ENCODE measurements at regions not wholly inside any gene's neighbourhood (a gene's known extent, or its start where the extent isn't known, plus 50 kb on each side); places are given as distances from the start of the nearest gene placed in this dataset.
"Not testable (repeated sequence)": the region's sequence is repeated elsewhere in the genome, so short reads cannot be mapped to it uniquely, and the experiment has no call there.

DNA sequence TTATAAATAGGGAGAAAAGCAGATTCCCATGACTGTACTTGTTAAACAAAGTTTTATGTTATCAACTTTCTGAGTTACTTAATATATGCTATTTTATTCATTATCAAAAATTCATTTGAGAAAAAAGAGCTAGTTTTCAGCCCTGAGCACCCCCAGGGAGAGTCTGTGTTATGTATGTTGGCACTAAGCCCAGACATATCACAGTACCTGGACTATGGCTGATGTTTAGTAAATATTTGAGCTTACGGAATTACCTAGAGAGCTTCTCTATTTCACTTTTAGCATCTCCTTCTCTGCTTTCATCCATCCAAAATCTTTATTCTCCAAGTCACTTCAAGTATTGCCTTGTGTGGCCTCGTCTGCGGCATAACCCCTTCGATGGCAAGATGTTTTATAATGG is 225.9 kb upstream of the PCSK5 start:
- FAIRE-seq (no peak), DNase-seq (ENCODE audit: low spot score) (no peak)

DNA sequence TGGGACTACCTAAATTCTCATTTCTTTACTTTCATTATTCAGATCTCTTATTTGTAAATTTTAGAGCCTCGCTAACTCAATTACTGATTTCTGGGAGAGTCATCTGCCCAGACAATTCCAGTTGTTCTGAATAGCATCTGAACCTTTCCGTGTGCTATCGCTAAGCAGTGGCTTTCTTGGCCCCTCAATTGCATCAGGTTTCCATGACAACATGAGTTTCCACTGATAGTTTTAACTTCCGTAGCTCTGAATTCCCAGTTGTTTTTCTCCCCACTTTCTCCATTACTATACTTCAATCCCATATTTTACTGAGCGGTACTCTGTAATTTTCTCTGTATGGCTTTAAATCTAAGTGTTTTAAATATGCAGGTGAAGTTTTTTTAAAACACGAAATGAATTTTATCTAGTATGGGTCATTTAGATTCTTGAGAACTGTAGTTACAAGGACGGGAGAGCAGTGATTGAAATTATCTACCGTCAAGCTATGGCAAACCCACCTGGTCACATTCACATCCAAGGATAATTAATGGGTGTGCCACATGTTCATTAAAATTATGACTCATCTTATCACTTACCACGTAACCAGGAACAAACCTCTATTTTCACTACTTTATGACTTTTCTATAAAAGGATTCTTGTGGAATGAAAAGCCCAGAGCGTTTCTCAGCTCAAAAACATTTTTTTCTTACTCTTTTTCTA is 223.5 kb upstream of the PCSK5 start:
- no peak for DNase-seq (ENCODE audit: low spot score)
- no peak for FAIRE-seq

DNA sequence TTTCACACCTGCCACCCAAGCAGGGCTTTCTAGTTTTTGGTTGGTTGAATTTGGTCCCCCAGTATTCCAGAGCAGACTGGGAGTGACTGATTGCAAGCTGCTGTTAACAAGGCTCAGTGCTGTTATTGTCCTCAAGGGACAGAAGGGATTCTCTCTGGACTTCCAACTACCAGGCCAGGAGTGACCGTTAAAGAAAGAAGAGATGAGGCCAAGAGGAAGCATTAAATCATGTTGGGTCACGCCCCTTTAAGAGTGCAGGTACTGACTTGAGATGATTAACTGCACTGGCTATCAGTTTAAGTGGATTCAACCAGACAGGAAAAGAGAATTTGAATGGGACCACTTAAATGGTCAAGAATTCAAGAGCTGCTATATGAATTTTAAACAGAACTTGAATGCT is 220.8 kb upstream of the PCSK5 start:
- FAIRE-seq = no peak

DNA sequence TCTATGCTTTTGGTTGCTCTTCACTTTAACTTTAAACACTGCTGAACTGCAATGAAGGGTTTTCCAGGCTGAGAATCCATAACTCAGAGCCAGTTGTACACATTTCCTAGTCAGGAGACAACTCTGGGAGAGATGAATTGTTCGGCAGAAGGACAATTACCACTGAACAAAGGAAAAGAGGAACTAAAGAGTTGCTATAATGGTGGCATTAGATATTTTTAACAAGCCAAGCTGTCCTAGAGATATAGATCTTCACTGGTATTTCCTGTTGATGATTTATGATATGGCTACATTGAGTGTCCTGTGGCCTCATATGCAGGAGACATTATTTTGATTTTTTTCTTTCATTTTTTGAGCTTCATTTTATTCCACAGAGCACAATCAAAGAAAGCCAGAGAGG is 219.1 kb upstream of the PCSK5 start:
- FAIRE-seq (no peak), DNase-seq (ENCODE audit: low spot score) (no peak)

More for the DNA sequence above, 220.8 kb upstream of the PCSK5 start:
- DNase-seq (ENCODE audit: low spot score) = no peak

DNA sequence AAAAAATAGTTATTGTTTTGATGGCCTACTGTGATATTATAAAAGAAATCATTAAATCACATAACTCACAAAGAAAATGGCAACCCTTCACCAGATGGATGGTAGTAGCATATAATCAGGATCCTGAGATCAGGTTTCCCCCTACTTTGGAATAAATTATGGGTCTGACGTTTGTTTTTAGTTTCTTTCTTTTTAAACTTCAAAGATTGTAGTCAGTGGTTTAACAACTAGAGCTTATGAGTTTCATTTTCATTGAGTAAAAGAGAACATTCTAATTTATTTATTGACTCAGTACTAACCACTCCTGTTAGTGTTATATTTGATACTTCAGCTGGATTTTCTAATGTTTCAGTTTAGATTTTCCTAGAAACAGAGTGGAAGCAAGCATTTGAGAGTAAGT is 218.0 kb upstream of the PCSK5 start:
- no peak for FAIRE-seq
- DNase-seq (ENCODE audit: low spot score) = no peak

DNA sequence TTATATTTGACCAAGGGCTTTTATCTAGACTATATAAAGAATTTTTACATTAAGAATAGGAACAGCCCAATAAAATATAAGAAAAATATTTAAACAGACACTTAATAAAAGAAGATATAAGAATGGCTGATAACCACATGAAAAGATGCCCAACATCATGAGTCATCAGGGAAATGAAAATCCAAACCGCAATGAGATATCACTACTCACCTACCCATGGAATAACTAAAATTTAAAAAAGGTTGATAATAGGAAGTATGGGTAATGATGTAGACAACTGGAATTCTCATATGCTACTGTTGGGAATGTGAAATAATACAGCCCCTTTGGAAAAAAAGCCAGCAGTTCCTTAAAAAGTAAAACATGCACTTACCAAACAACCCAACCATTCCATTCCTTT is 206.9 kb upstream of the PCSK5 start:
- FAIRE-seq (no peak), DNase-seq (ENCODE audit: low spot score) (peak; percentile 9)

DNA sequence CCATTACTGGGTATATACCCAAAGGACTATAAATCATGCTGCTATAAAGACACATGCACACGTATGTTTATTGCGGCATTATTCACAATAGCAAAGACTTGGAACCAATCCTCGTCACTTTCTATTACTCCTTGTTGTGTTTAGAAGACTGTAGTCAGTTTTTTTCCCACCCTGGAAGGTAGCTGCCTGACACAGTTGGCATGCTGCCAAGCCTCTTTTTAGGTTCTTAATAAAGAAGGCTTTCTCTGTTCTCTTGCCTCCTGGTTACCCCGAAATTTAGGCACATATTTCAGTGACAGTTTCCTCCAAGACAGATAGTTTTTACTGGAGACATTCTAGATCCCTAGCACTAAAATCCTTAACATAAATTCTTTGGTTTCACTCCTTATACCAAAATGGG is 205.4 kb upstream of the PCSK5 start:
- no peak for FAIRE-seq
- no peak for DNase-seq (ENCODE audit: low spot score)

DNA sequence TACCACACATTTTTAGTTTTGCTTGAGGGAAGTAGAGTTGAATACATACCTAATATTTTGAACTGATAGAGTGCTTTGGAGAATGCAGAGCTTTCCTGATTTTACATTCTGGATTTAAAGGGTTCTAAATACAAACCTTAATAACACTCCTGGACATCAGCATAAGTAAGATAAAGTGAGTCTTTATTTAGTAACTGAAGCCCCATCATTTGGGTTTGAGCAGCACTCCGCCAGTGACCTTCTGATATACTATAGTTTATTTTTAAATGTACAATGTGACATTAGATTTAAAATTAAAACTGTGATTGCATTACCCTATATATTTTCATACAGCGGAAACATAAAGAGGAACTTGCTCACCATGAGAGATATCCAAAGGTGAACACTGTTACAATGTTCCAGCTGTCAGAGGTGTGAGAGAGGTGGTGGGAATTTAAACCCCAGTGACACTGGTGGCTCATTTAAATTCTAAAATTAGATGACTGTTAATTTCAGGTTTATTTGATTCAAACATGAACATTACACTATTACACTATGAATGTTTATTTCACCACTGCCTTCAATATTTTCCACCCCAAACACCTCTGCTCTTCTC is 203.0 kb upstream of the PCSK5 start:
- FAIRE-seq (no peak), DNase-seq (ENCODE audit: low spot score) (no peak)

DNA sequence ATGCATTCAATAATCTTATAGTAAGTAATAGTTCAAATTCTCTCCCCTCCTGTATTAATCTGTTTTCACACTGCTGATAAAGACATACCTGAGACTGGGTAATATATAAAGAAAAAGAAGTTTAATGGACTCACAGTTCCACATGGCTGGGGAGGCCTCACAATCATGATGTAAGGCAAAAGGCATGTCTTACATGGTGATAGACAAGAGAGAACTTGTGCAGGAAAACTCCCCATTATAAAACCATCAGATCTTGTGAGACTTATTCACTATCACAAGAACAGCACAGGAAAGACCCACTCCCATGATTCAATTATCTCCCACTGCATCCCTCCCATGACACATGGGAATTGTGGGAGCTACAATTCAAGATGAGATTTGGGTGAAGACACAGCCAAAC is 199.9 kb upstream of the PCSK5 start:
- DNase-seq (ENCODE audit: low spot score); FAIRE-seq: not testable (repeated sequence)

DNA sequence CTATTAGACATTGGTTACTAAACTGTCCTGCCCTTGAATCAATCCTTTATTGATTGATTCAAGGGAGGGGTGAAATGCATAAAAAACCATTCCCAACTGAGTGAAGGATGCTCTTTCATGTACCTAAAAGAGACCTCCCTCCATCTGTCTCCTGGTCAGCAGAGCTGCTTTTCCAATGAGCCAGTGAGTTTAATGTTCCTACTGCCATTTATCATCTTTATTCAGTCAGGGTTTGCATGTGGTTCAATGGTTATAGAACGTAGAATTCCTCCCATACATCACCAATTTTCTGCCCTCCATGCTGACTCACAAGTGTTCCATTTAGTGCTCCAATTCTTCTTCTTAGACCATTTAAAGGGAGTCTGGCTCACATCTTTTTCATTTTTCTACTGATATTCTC is 199.1 kb upstream of the PCSK5 start:
- FAIRE-seq (no peak), DNase-seq (ENCODE audit: low spot score) (no peak)

DNA sequence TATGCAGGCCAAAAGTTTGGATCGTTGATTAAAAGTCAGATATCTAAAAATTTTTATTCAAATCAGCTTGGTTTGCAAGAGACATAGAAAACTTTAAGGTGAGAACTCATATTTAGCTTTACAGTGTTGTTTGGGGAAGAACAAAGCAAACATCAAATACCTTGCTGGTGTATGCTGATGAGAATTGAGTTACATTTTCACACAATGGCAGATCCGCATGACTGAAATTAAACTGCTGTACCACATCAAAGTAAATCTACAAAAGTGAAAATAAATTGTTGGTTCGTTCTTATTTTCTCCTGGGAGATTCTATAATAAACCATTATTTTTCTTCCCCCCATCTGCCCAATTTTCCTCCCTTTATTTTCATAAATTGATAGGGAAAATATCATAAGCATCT is 198.2 kb upstream of the PCSK5 start:
- FAIRE-seq (no peak), DNase-seq (ENCODE audit: low spot score) (no peak)

DNA sequence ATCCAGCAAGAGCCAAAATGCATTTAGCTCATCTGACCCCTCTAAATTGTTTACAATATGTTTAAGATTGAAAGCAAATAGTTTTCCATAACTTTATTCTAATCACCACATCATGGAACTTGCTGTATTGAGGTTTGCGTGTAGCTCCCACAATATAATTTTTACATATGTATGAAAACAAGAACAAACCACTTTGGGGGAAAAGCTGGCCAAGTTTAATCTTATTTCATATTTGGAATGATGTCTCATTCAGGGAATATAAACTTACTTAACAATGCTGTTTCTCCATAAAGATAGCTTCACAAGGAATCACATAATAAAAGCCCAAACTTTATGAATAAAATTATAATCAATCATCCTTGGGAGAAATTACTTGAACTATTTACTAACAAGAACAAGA is 194.6 kb upstream of the PCSK5 start:
- FAIRE-seq (no peak), DNase-seq (ENCODE audit: low spot score) (no peak)

DNA sequence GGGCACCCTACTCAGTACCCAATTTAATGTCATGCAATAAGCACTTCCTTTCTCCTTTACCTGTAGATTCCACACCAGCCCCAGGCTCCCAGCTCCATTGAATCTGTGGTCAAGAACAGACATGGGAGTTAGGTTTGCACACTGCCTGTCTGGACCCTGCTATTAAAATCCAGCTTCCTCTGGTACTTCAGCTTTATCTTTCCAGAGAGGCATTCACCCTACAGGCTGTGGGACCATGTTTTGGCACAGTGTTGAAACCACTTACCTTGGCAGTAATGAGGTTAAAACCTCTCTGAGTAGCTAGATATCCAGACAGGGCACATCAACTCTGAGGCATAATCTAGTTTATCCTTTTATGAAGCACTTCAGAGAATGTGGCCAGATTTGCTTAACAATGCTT is 191.5 kb upstream of the PCSK5 start:
- no peak for FAIRE-seq
- DNase-seq (ENCODE audit: low spot score) = no peak

DNA sequence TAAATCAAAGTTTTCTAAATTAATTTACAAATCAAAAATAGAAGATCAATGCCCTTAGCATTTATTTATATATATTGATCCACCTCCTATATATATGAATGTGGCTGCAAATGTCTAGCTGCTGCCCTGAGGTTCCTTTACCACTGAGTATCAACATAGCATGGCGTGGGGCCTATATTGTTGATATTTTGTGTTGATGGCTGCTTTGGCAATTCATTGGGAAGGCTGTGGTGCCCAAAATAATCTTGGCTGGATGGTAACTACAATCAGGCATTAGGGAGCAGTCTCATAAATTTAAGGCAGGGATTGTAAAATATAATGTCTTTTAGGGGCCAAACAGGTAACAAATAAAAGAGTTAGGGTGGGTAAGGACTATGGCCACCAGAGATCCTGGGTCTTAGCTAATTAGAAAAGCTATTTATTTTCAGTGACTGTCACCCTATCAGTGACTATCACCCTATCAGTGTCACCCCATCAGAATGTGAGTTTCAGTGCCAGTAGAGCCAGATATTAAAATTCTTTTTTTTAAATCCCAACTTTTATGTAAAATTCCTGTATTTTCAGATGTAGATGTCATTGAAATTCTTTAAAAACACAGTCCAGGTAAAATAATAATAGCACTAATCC is 190.7 kb upstream of the PCSK5 start:
- FAIRE-seq = no peak

DNA sequence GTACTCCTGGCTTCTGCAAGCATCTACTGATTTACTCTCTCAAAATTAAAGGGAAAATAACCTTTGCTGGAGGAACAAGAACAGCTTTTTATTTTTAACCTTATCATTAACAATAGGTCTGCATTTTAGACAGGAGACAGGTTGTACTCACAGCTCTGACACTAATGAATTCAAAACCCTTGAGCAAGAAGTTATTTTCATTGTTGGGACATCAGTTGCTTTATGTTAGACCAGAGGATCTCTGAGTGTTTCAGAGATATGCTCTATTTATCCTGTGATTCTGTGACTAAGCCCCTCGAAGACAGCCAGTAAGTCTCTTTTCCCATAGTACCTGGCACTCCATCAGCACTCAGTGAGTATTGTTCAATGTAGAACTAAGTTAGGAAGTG is 190.2 kb upstream of the PCSK5 start:
- no peak for DNase-seq (ENCODE audit: low spot score)
- FAIRE-seq = no peak

More for the DNA sequence above, 190.7 kb upstream of the PCSK5 start:
- DNase-seq (ENCODE audit: low spot score) = no peak

DNA sequence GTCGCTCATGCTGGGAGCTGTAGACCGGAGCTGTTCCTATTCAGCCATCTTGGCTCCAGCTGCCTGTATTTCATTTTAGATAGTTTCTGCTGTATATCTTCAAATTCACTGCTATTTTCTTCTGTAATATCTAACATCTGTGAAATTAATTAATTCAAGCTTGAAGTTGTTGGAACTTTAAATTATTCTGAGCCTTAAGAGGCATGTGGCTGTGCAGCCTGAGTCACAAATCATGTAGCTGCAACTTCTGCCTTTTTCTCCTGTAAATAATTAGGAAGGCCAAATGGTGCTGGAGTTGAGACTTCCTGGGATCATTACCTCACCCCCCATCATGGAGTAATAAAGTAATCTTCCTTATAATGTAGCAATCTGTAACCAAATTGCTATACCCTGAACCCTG is 183.3 kb upstream of the PCSK5 start:
- FAIRE-seq = no peak
- no peak for DNase-seq (ENCODE audit: low spot score)

DNA sequence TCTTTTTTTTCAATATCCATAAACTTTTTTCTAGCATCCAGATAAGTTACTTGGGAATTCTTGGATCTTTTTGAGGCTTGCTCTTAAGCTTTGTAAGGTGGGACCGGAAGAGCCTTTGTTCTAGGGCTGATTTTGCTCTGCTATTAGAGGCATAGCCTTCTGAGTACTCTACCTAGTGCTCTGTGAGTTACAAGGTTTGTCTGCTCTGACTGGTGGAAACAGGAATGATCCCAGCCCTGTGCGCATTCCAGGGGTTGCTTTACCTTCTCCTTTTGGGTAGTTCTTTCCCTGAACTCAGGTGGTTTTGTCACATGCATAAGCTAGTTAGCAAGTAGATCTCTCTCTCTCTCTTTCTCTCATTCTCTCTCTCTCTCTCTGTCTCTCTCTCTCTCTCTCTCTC is 180.8 kb upstream of the PCSK5 start:
- FAIRE-seq (no peak), DNase-seq (ENCODE audit: low spot score) (no peak)

DNA sequence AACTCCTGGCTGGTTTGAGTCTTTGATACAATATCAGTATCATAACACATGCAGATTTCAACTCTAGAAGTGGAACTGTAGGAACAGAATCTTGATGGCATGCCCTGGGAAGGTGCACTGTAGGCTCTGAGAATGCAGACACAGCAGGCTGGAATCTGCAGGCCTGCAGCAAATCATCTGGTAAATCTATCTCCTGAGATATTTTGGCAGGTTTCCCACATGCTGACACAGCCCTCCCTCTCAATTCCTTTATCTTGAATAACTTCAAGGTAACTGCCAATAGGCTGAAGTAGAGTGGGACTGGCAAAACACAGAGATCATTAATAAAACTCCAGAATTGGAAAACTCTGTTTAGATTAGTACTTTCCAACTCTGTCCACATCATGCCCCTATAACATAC is 177.8 kb upstream of the PCSK5 start:
- peak; percentile 23 for DNase-seq (ENCODE audit: low spot score)
- peak; percentile 20 for FAIRE-seq

DNA sequence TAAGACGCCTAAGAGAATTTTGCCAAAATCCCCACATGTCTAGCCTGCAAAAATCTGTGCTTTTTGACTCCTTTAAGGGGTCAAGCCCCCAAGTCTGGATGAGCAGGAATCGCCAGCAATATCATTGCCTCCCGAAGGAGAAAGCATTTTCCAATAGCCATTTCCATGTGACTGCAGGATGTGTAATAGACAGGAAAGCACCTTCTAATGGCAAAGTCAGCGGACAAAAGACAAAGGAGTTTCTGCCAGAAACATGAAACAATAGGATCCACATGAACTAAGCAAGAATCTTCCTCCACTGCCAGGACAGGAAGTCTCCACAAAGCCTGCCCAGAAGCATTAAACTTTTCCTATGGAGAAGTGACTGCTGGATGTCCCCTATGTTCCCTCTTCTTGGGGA is 177.1 kb upstream of the PCSK5 start:
- no peak for DNase-seq (ENCODE audit: low spot score)
- FAIRE-seq = no peak

DNA sequence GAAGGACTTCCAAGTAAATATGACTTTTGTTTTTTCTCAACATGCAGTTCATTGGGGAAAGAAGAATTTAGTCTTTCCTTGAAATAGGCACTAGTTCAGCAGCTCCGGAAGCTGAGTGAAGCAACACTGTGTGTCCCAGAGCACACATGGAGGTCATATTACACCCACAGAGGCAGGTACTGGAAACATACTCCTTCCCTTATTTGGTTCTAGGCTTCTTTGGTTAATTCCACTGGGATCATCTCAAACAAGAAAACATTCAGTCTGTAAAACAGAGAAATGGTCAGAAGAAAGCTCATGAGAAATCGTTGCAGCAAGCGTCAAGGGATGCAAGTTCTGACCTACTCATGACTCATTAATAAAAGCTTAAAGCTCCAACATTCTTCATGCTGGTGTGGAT is 175.1 kb upstream of the PCSK5 start:
- FAIRE-seq (no peak), DNase-seq (ENCODE audit: low spot score) (no peak)

DNA sequence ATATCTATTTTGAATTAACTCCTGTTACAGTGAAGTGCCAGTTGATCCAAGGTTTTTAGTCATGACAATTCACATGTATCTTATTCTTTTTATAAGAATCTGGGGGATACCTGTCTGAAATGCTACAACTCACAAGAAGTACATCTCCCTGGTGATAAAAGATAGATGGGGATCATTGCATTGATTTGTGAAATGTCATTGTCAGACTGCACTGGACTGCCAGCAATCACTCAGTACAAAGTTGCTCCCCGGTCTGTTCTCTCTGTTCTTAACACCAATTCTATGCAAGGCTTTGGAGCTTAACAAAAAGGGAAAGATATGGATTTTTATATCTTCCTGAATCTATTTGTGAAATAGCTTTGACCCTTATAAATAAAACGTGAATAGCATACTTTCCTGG is 171.8 kb upstream of the PCSK5 start:
- FAIRE-seq = no peak

DNA sequence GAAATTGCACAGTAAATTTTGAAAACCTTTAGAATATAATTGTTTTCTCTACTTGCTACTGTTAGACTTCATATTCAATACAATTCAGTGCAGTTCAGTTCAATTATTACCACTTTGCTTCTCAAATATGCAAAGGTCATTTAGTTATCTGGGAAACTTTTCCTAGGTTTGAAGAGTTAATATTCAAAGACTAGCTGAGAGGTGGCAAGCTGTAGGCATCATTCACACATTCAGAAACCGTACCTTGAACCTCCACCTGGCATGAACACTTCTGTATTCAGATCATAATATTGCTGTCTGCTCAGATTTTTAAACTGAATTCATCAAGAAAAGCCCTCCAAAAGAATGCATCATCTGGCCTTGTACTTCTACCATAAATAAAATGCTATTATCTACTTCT is 162.1 kb upstream of the PCSK5 start:
- DNase-seq (ENCODE audit: low spot score) (no peak), FAIRE-seq (no peak)

More for the DNA sequence above, 171.8 kb upstream of the PCSK5 start:
- DNase-seq (ENCODE audit: low spot score) = no peak

DNA sequence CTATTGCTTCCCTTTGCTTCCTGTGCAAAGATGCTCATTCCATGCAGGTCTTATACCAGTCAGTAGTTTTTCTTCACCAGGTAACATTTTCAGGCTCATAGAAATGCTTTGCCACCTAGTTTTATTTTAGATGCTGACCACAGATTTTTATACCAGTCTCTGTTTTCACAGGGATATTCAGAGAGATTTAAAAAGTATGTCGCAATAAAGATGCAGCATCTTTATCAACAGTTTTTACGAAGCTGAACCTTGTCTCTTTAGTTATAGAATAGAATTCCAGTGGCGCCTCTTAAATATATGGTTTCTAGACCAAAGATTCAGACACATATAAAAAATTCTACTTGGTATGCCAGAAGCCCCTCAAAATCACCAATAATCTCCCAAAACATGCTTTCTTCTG is 155.7 kb upstream of the PCSK5 start:
- FAIRE-seq (no peak), DNase-seq (ENCODE audit: low spot score) (no peak)
